Mesendoderm (in vitro differentiated cells): ENCODE measurements at regions not wholly inside any gene's neighbourhood (a gene's known extent, or its start where the extent isn't known, plus 50 kb on each side); places are given as distances from the start of the nearest gene placed in this dataset.

Source experiments
- DNase-seq: peaks from one replicate; pipeline ENCODE4 v3.0.0; 2013
- H2AK5ac ChIP-seq: 2 replicates; pipeline ENCODE4 v1.6.1; 2013; ENCODE audit warnings: low read length, inconsistent platforms
- H2BK120ac ChIP-seq: 2 replicates; pipeline ENCODE4 v1.6.1; 2013; ENCODE audit warnings: low read depth, mild to moderate bottlenecking, low read length, moderate library complexity, mixed read lengths
- H2BK15ac ChIP-seq: replicated peaks from 2 replicates; pipeline ENCODE4 v1.6.1; 2013; ENCODE audit warnings: low read depth, mild to moderate bottlenecking, moderate library complexity
- H2BK5ac ChIP-seq: 2 replicates; pipeline ENCODE4 v1.6.1; 2013; ENCODE audit warnings: low read length, inconsistent platforms
- H3K18ac ChIP-seq: 2 replicates; pipeline ENCODE4 v1.6.1; 2013; ENCODE audit warnings: mild to moderate bottlenecking, low read length, mixed read lengths
- H3K23ac ChIP-seq: one replicate; pipeline ENCODE4 v1.6.1; 2013; ENCODE audit warnings: low read length
- H3K27ac ChIP-seq: 2 replicates; pipeline ENCODE4 v1.5.1; 2013; ENCODE audit warnings: low read depth, mild to moderate bottlenecking, inconsistent platforms, low read length, moderate library complexity
- H3K27me3 ChIP-seq: 2 replicates; pipeline ENCODE4 v1.6.1; 2013; ENCODE audit warnings: low read length, control low read depth, mild to moderate bottlenecking, inconsistent platforms; ENCODE audit not compliant: insufficient read depth, poor library complexity
- H3K36me3 ChIP-seq: 2 replicates; pipeline ENCODE4 v1.6.1; 2013; ENCODE audit warnings: low read length, inconsistent platforms; ENCODE audit not compliant: control insufficient read depth, insufficient read depth
- H3K4ac ChIP-seq: one replicate; pipeline ENCODE4 v1.6.1; 2013; ENCODE audit warnings: low read depth, mild to moderate bottlenecking, low read length, moderate library complexity
- H3K4me1 ChIP-seq: 2 replicates; pipeline ENCODE4 v1.6.1; 2013; ENCODE audit warnings: low read depth, low read length, inconsistent platforms; ENCODE audit not compliant: control insufficient read depth
- H3K4me2 ChIP-seq: 2 replicates; pipeline ENCODE4 v1.6.1; 2013; ENCODE audit warnings: low read length
- H3K4me3 ChIP-seq: 2 replicates; pipeline ENCODE4 v1.5.1; 2013; ENCODE audit warnings: mild to moderate bottlenecking, low read length
- H3K56ac ChIP-seq: one replicate; pipeline ENCODE4 v1.6.1; 2013; ENCODE audit warnings: low read length
- H3K79me1 ChIP-seq: 2 replicates; pipeline ENCODE4 v1.6.1; 2013; ENCODE audit warnings: low read length, inconsistent platforms
- H3K79me2 ChIP-seq: 2 replicates; pipeline ENCODE4 v1.6.1; 2013; ENCODE audit warnings: mild to moderate bottlenecking, low read length; ENCODE audit not compliant: control insufficient read depth, insufficient read depth
- H3K9ac ChIP-seq: 2 replicates; pipeline ENCODE4 v1.6.1; 2013; ENCODE audit warnings: low read length, inconsistent platforms
- H4K5ac ChIP-seq: one replicate; pipeline ENCODE4 v1.6.1; 2013; ENCODE audit warnings: low read length
- H4K8ac ChIP-seq: one replicate; pipeline ENCODE4 v1.6.1; 2013; ENCODE audit warnings: low read depth, mild to moderate bottlenecking, control low read depth, low read length, moderate library complexity
- WGBS: extraction: QIAGEN DNeasy Blood & Tissue Kit; methylation state at CpG from one replicate; pipeline ENCODE4 v1.1.7; 2013; ENCODE audit warnings: low lambda C conversion rate, missing lambda C conversion rate; ENCODE audit not compliant: insufficient coverage; ENCODE audit errors: extremely low coverage; 5-methylcytosine and 5-hydroxymethylcytosine counted together

- no peaks in the 10 kb centered on the region for H3K4me1 ChIP-seq
- H3K4me2 ChIP-seq: no peak overlapping the region
- H3K23ac ChIP-seq: no peak overlapping the region
- H3K18ac ChIP-seq: no peak overlapping the region
- H3K4ac ChIP-seq: no peak overlapping the region
- no peak for DNase-seq
- H3K27me3 ChIP-seq: no peaks in the 10 kb centered on the region
- no peak overlapping the region for H2AK5ac ChIP-seq
- H3K4me3 ChIP-seq: no peak overlapping the region
- no peak overlapping the region for H3K9ac ChIP-seq
- WGBS: no CpG with 5 or more reads among the region's 2 CpGs
- H3K36me3 ChIP-seq: no peaks in the 10 kb centered on the region
- no peak overlapping the region for H3K27ac ChIP-seq
- H4K5ac ChIP-seq: no peak overlapping the region
- no peak overlapping the region for H3K56ac ChIP-seq
- H2BK5ac ChIP-seq: no peak overlapping the region
- no peaks in the 10 kb centered on the region for H3K79me1 ChIP-seq
- H2BK15ac ChIP-seq: no peak overlapping the region
- H3K79me2 ChIP-seq: no peaks in the 10 kb centered on the region
- no peak overlapping the region for H4K8ac ChIP-seq
- H2BK120ac ChIP-seq: no peak overlapping the region
These were observed 726.9 kb downstream of the DNAH5 start for GRCh38 chr5:13217636-13218035.

GRCh38 chr5:13215806-13216205 is 728.7 kb downstream of the DNAH5 start:
- no peaks in the 10 kb centered on the region for H3K79me1 ChIP-seq
- no peaks in the 10 kb centered on the region for H3K36me3 ChIP-seq
- no peak overlapping the region for H3K4me3 ChIP-seq
- H3K4me2 ChIP-seq: no peak overlapping the region
- no peak overlapping the region for H3K4ac ChIP-seq
- no peak overlapping the region for H2BK5ac ChIP-seq
- no peak overlapping the region for H3K18ac ChIP-seq
- no peak overlapping the region for H4K5ac ChIP-seq
- H3K27me3 ChIP-seq: no peaks in the 10 kb centered on the region
- H3K79me2 ChIP-seq: no peaks in the 10 kb centered on the region
- DNase-seq: no peak
- peak overlapping the region; percentile 48 for H3K27ac ChIP-seq
- no peak overlapping the region for H3K56ac ChIP-seq
- H4K8ac ChIP-seq: no peak overlapping the region
- no peak overlapping the region for H2AK5ac ChIP-seq
- no peak overlapping the region for H2BK120ac ChIP-seq
- no peak overlapping the region for H2BK15ac ChIP-seq
- H3K23ac ChIP-seq: no peak overlapping the region
- no peaks in the 10 kb centered on the region for H3K4me1 ChIP-seq
- no peak overlapping the region for H3K9ac ChIP-seq

GRCh38 chr5:13215370-13215769 is 729.1 kb downstream of the DNAH5 start:
- Histone ChIP-seq H3K23ac (no peak overlapping the region), H3K27ac (peak overlapping the region; percentile 48), H3K18ac (no peak overlapping the region), H3K79me2 (no peaks in the 10 kb centered on the region), H4K8ac (no peak overlapping the region), H2AK5ac (no peak overlapping the region), H3K36me3 (no peaks in the 10 kb centered on the region), H3K4me1 (no peaks in the 10 kb centered on the region), H2BK120ac (no peak overlapping the region), H3K4ac (no peak overlapping the region), H2BK5ac (no peak overlapping the region), H3K9ac (no peak overlapping the region), H3K27me3 (no peaks in the 10 kb centered on the region), H3K79me1 (no peaks in the 10 kb centered on the region), H2BK15ac (no peak overlapping the region), H3K4me2 (no peak overlapping the region), H4K5ac (no peak overlapping the region), H3K56ac (no peak overlapping the region), H3K4me3 (no peak overlapping the region)
- peak; percentile 74 for DNase-seq
- WGBS: no CpG with 5 or more reads among the region's 2 CpGs

GRCh38 chr5:13214182-13214581 is 730.3 kb downstream of the DNAH5 start:
- WGBS: no CpG with 5 or more reads among the region's 1 CpG

GRCh38 chr5:13212886-13213285 is 731.6 kb downstream of the DNAH5 start:
- H3K4me1 ChIP-seq: no peaks in the 10 kb centered on the region
- no peak for DNase-seq
- H3K79me1 ChIP-seq: no peaks in the 10 kb centered on the region
- H3K4me3 ChIP-seq: no peak overlapping the region
- H3K4me2 ChIP-seq: no peak overlapping the region
- H3K27me3 ChIP-seq: no peaks in the 10 kb centered on the region
- H3K27ac ChIP-seq: no peak overlapping the region
- no peak overlapping the region for H2AK5ac ChIP-seq
- no peak overlapping the region for H3K9ac ChIP-seq
- no peak overlapping the region for H3K4ac ChIP-seq
- no peak overlapping the region for H3K56ac ChIP-seq
- H4K5ac ChIP-seq: no peak overlapping the region
- H3K18ac ChIP-seq: no peak overlapping the region
- no peak overlapping the region for H2BK5ac ChIP-seq
- no peaks in the 10 kb centered on the region for H3K79me2 ChIP-seq
- no peak overlapping the region for H2BK120ac ChIP-seq
- WGBS: no CpG with 5 or more reads among the region's 4 CpGs
- H3K23ac ChIP-seq: no peak overlapping the region
- H3K36me3 ChIP-seq: no peaks in the 10 kb centered on the region
- H4K8ac ChIP-seq: no peak overlapping the region
- no peak overlapping the region for H2BK15ac ChIP-seq

More at GRCh38 chr5:13214182-13214581, 730.3 kb downstream of the DNAH5 start:
- H2BK15ac ChIP-seq: no peak overlapping the region
- H2BK120ac ChIP-seq: no peak overlapping the region
- H3K4me1 ChIP-seq: no peaks in the 10 kb centered on the region
- no peaks in the 10 kb centered on the region for H3K36me3 ChIP-seq
- no peaks in the 10 kb centered on the region for H3K79me1 ChIP-seq
- H2BK5ac ChIP-seq: no peak overlapping the region
- H3K4ac ChIP-seq: no peak overlapping the region
- no peak overlapping the region for H4K5ac ChIP-seq
- no peak overlapping the region for H3K4me3 ChIP-seq
- H2AK5ac ChIP-seq: no peak overlapping the region
- no peak overlapping the region for H3K18ac ChIP-seq
- DNase-seq: peak; percentile 92
- H3K27ac ChIP-seq: no peak overlapping the region
- no peak overlapping the region for H4K8ac ChIP-seq
- H3K27me3 ChIP-seq: no peaks in the 10 kb centered on the region
- H3K56ac ChIP-seq: no peak overlapping the region
- no peak overlapping the region for H3K9ac ChIP-seq
- H3K23ac ChIP-seq: no peak overlapping the region
- H3K79me2 ChIP-seq: no peaks in the 10 kb centered on the region
- no peak overlapping the region for H3K4me2 ChIP-seq

- H3K27me3 ChIP-seq: no peaks in the 10 kb centered on the region
These were observed 733.4 kb downstream of the DNAH5 start for GRCh38 chr5:13211064-13211463.

More at GRCh38 chr5:13211064-13211463, 733.4 kb downstream of the DNAH5 start:
- no peak overlapping the region for H2BK15ac ChIP-seq
- 100% methylated on average over 1 of the region's 1 CpG for WGBS
- no peak overlapping the region for H2AK5ac ChIP-seq
- no peak overlapping the region for H3K27ac ChIP-seq
- H2BK120ac ChIP-seq: no peak overlapping the region
- DNase-seq: no peak
- H3K56ac ChIP-seq: no peak overlapping the region
- H3K18ac ChIP-seq: no peak overlapping the region
- no peak overlapping the region for H3K9ac ChIP-seq
- no peaks in the 10 kb centered on the region for H3K79me2 ChIP-seq
- no peaks in the 10 kb centered on the region for H3K79me1 ChIP-seq
- no peak overlapping the region for H3K4me3 ChIP-seq
- no peaks in the 10 kb centered on the region for H3K4me1 ChIP-seq
- no peak overlapping the region for H3K23ac ChIP-seq
- no peak overlapping the region for H4K5ac ChIP-seq
- H3K36me3 ChIP-seq: no peaks in the 10 kb centered on the region
- H3K4me2 ChIP-seq: no peak overlapping the region
- H3K4ac ChIP-seq: no peak overlapping the region
- H2BK5ac ChIP-seq: no peak overlapping the region
- no peak overlapping the region for H4K8ac ChIP-seq
